IPS-NIHi7 (cell line): ENCODE measurements at regions not wholly inside any gene's neighbourhood (a gene's known extent, or its start where the extent isn't known, plus 50 kb on each side); places are given as distances from the start of the nearest gene placed in this dataset.
"Not testable (repeated sequence)": the region's sequence is repeated elsewhere in the genome, so short reads cannot be mapped to it uniquely, and the experiment has no call there.

ENCODE experiments used
- DNase-seq: peaks from one replicate; pipeline ENCODE4 v3.0.0; 2012; ENCODE audit warnings: mixed read lengths; ENCODE audit errors: extremely low spot score

GRCh38 chr9:744790-745484, 96.6 kb upstream of the DMRT1 start:
- DNase-seq, result no peak

GRCh38 chr9:745761-746380, 95.6 kb upstream of the DMRT1 start:
- no peak for DNase-seq

- DNase-seq, result no peak
Observed at GRCh38 chr9:746661-747434, 94.6 kb upstream of the DMRT1 start.

GRCh38 chr9:747567-747966, 93.9 kb upstream of the DMRT1 start:
- DNase-seq, result no peak

GRCh38 chr9:748861-749497, 92.5 kb upstream of the DMRT1 start:
- DNase-seq, result no peak

GRCh38 chr9:749716-750115, 91.8 kb upstream of the DMRT1 start:
- DNase-seq, result no peak

- no peak for DNase-seq
Observed at GRCh38 chr9:750249-750967, 91.1 kb upstream of the DMRT1 start.

GRCh38 chr9:751137-752051, 90.1 kb upstream of the DMRT1 start:
- DNase-seq, result no peak

- DNase-seq, result no peak
Observed at GRCh38 chr9:752201-752600, 89.3 kb upstream of the DMRT1 start.

GRCh38 chr9:752681-753200, 88.8 kb upstream of the DMRT1 start:
- no peak for DNase-seq

GRCh38 chr9:753734-754133, 87.8 kb upstream of the DMRT1 start:
- DNase-seq, result not testable (repeated sequence)

- no peak for DNase-seq
Observed at GRCh38 chr9:754150-754931, 87.2 kb upstream of the DMRT1 start.

- no peak for DNase-seq
Observed at GRCh38 chr9:755454-756381, 85.8 kb upstream of the DMRT1 start.

GRCh38 chr9:757246-757881, 84.1 kb upstream of the DMRT1 start:
- peak; percentile 87 for DNase-seq

- DNase-seq, result no peak
Observed at GRCh38 chr9:758146-758545, 83.4 kb upstream of the DMRT1 start.

- DNase-seq, result no peak
Observed at GRCh38 chr9:759541-759940, 82.0 kb upstream of the DMRT1 start.

- DNase-seq, result no peak
Observed at GRCh38 chr9:759983-760736, 81.3 kb upstream of the DMRT1 start.
